HG02623 (cell line): ENCODE measurements at regions not wholly inside any gene's neighbourhood (a gene's known extent, or its start where the extent isn't known, plus 50 kb on each side); places are given as distances from the start of the nearest gene placed in this dataset.
"Not testable (repeated sequence)": the region's sequence is repeated elsewhere in the genome, so short reads cannot be mapped to it uniquely, and the experiment has no call there.

Source experiments
- ATAC-seq: cut with Tn5 transposase; IDR thresholded peaks from one replicate; pipeline ENCODE4 v1.9.1; 2021; ENCODE audit warnings: moderate library complexity; ENCODE audit not compliant: unreplicated experiment

GRCh38 chr15:62316413-62317060 is 151.5 kb upstream of the C2CD4B start:
- no peak for ATAC-seq

DNA sequence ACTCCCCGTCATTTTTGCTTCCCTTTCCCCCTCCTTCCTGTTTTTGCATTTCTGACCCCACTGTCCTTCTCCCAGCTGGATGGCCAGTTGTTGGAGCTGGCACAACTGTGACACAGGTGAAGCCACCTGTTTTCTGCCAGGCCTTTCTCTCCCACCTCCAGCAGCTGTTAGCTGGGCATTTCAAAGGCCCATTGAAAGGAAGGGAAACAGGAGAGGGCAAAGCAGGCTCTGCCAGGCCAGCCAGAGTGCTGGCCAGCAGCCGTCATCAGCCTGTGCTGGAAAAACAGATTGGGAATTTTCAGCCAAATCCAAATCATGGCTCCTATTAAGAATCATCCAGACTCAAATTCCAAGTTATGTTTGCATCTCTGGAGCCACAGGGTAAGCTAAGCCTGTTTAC is 155.2 kb upstream of the C2CD4B start:
- ATAC-seq = no peak

GRCh38 chr15:62323353-62323890 is 158.3 kb upstream of the C2CD4B start:
- ATAC-seq = no peak

- no peak for ATAC-seq
These were observed 159.3 kb upstream of the C2CD4B start for GRCh38 chr15:62324382-62324781.

- no peak for ATAC-seq
These were observed 160.5 kb upstream of the C2CD4B start for GRCh38 chr15:62325597-62325996.

- ATAC-seq = no peak
These were observed 161.5 kb upstream of the C2CD4B start for GRCh38 chr15:62326460-62327011.

- ATAC-seq = no peak
These were observed 162.3 kb upstream of the C2CD4B start for GRCh38 chr15:62327406-62327805.

DNA sequence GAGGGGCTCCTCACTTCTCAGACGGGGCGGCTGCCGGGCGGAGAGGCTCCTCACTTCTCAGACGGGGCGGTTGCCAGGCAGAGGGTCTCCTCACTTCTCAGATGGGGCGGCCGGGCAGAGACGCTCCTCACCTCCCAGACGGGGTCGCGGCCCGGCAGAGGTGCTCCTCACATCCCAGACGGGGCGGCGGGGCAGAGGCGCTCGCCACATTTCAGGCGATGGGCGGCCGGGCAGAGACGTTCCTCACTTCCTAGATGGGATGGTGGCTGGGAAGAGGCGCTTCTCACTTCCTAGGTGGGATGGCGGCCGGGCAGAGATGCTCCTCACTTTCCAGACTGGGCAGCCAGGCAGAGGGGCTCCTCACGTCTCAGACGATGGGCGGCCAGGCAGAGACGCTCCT is 167.4 kb upstream of the C2CD4B start:
- not testable (repeated sequence) for ATAC-seq

GRCh38 chr15:62334536-62334935 is 169.5 kb upstream of the C2CD4B start:
- no peak for ATAC-seq

DNA sequence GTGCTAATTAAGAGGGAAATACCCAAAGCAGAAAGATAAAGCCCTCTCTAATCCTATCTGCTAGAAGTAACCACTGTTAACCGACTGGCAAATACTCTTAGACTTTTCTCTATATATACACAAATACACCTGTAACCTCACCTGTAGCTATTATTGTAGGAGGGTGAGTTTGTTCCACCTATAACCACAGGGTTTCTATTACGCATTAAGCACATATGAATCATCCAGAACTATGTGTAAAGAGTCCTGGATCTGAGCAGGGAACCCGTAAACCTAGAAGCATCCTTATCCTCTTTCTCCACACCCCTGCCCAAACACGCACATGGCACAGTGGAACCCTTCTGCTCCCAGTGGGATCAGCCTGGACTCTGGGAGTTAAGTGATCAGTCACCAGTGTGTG is 172.8 kb upstream of the C2CD4B start:
- no peak for ATAC-seq

DNA sequence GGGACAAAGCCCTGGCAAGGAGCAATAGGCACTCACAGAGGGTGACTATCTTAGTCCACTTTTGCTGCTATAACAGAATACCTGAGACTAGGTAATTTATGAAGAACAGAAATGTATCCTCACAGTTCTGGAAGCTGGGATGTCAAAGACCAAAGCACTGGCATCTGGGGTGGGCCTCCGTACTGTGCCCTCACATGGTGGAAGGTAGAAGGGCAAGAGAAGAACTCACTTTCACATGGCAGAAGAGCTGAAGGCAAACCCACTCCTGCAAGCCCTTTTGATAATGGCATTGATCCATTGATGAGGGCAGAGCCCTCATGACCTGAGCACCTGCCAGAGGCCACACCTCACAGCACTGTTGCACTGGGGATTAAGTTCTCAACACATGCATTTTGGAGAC is 173.4 kb upstream of the C2CD4B start:
- no peak for ATAC-seq

DNA sequence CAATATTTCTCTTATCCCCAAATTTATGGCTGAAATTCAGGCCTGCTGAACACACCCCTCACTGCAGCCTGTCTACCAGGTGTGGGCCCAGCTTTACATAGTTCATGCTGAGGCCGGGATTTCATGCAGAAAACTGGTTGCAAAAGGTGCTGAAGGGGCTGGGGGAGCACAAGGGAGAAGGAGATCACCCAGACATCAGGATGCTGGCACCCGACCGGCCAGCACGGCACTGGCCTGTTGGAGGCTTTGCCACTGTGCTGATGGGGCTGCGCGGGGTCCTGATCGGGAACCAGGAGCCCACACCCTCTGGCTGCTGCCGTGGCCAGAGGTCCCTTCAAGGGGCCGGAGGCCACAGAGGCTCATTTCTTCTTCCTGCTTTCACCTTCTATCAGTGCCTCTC is 177.9 kb upstream of the C2CD4B start:
- no peak for ATAC-seq

DNA sequence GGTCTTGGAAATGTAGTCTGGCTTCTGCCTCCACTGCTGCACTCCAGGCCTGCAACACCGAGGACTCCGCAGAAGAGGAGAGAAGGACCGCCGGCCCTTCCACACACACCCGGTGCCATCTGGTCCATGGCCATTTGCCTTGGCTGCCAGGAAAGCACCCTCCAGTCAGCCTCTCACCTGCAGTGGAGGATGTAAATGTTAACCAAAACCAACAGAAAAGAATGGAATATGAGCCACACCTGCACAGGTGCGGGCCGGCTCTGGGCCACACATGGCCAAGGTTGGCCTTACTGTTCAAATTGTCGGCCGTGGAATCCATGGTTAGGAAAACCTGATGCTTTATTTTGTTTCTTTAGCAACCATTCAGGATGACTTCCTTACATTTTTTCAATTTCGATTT is 178.3 kb upstream of the C2CD4B start:
- no peak for ATAC-seq

GRCh38 chr15:62344806-62345539 is 179.9 kb upstream of the C2CD4B start:
- ATAC-seq = no peak

DNA sequence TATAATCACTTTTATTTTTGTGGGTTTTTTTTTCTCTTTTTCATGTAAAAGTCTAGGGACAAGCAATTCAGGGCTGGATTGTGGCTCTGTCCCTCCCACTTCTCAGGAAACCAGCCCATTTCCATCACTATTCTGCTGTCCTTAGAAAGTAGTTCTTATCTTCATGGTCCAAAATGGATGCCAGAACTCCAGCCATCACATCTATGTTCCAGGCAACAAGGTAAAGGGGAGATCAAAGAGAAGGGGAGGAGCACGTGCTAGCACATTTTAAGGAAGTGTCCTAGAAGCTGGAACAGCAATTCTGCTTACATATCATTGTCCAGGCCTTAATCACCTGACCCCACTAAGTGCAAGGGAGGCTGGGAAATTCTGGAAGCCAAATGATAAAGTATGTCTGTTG is 181.1 kb upstream of the C2CD4B start:
- ATAC-seq = no peak

DNA sequence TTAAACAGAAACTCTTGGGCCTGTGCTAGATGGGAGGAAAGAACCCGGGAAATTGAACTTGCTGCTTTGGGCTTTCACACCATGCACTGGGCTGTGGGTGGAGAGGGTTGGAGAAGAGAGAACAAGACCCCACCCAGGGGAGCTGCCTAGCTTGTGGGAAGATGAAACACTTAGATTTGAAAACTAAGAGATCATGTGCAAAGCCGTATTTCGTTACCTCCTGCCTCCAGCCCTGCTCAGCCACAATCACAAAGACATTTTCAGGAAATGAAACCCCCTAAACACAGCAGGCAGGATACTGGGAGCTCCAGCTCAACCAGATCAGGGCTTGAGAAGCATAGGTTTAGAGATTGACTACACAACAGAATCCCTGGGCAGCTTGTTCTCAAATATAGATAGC is 183.0 kb upstream of the C2CD4B start:
- no peak for ATAC-seq

DNA sequence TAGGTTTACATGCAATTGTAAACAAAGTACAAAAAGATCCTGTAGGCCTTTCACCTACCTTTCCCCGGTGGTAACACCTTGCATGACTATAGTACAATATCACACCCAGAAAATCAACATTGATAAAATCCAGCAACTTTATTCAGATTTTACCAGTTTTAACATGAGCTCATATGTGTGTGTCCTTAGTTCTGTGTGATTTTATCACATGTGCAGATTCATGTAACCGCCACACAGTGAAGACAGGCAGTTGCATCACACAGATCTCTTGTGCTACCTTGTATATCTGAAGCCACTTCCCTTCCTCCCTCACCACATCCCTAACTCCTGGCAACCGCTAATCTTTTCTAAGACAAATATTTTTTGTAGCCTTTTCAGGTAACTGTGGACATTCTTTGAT is 183.5 kb upstream of the C2CD4B start:
- no peak for ATAC-seq

GRCh38 chr15:62352817-62353216 is 187.7 kb upstream of the C2CD4B start:
- ATAC-seq = no peak

- ATAC-seq = no peak
These were observed 192.3 kb upstream of the C2CD4B start for GRCh38 chr15:62357431-62357830.

DNA sequence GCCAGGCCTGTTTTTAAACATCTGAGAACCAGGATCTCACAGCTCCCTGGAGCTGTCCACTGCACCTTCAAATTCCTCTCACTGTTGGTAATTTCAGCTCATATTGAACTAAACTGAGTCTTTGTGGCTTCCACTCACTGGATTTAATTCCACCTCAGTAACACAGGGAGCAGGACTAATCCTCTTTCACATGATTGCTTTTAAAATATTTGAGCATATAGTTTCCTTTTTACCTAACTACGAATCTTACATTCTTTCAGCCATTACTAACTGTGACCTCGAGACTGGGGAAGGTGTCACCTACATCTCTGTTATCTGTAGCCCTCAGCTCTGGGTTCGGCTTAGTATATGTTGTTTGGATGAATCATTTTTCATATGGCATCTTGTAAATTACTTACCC is 194.3 kb upstream of the C2CD4B start:
- no peak for ATAC-seq

- ATAC-seq = no peak
These were observed 195.4 kb upstream of the C2CD4B start for GRCh38 chr15:62360332-62361097.
